ENCODE measurements at regions not wholly inside any gene's neighbourhood (a gene's known extent, or its start where the extent isn't known, plus 50 kb on each side); places are given as distances from the start of the nearest gene placed in this dataset.

GRCh38 chr14:84087986-84088531, 1441.9 kb upstream of the FLRT2 start:
- no peak for TF ChIP-seq POLR2A (IDR thresholded peaks at IDR 0.05)
- no peak for TF ChIP-seq EP300 (IDR thresholded peaks at IDR 0.05; ENCODE audit: low read depth)

All from transverse colon (tissue), 1 donor.